ENCODE measurements at regions not wholly inside any gene's neighbourhood (a gene's known extent, or its start where the extent isn't known, plus 50 kb on each side); places are given as distances from the start of the nearest gene placed in this dataset.

- no peak for DNase-seq (ENCODE audit: low spot score)
Observed at GRCh38 chr17:68740555-68741447, 139.6 kb upstream of the FAM20A start.

- DNase-seq (ENCODE audit: low spot score) = no peak
Observed at GRCh38 chr17:68737761-68738443, 136.7 kb upstream of the FAM20A start.

- no peak for DNase-seq (ENCODE audit: low spot score)
Observed at GRCh38 chr17:68734931-68735330, 133.8 kb upstream of the FAM20A start.

GRCh38 chr17:68734187-68734900 lies 133.2 kb upstream of the FAM20A start:
- no peak for DNase-seq (ENCODE audit: low spot score)

- no peak for DNase-seq (ENCODE audit: low spot score)
Observed at GRCh38 chr17:68733241-68734176, 132.3 kb upstream of the FAM20A start.

GRCh38 chr17:68732301-68732749 lies 131.2 kb upstream of the FAM20A start:
- no peak for DNase-seq (ENCODE audit: low spot score)

GRCh38 chr17:68731465-68731864 lies 130.3 kb upstream of the FAM20A start:
- DNase-seq (ENCODE audit: low spot score) = no peak

GRCh38 chr17:68719431-68719830 lies 118.3 kb upstream of the FAM20A start:
- no peak for DNase-seq (ENCODE audit: low spot score)

GRCh38 chr17:68718926-68719325 lies 117.8 kb upstream of the FAM20A start:
- no peak for DNase-seq (ENCODE audit: low spot score)

- no peak for DNase-seq (ENCODE audit: low spot score)
Observed at GRCh38 chr17:68718465-68718864, 117.3 kb upstream of the FAM20A start.

GRCh38 chr17:68714676-68715075 lies 113.5 kb upstream of the FAM20A start:
- no peak for DNase-seq (ENCODE audit: low spot score)

- DNase-seq (ENCODE audit: low spot score) = no peak
Observed at GRCh38 chr17:68711858-68712257, 110.7 kb upstream of the FAM20A start.

GRCh38 chr17:68710976-68711375 lies 109.8 kb upstream of the FAM20A start:
- DNase-seq (ENCODE audit: low spot score) = no peak

- no peak for DNase-seq (ENCODE audit: low spot score)
Observed at GRCh38 chr17:68710035-68710780, 109.0 kb upstream of the FAM20A start.

GRCh38 chr17:68709461-68709860 lies 108.3 kb upstream of the FAM20A start:
- no peak for DNase-seq (ENCODE audit: low spot score)

GRCh38 chr17:68707031-68707430 lies 105.9 kb upstream of the FAM20A start:
- DNase-seq (ENCODE audit: low spot score) = no peak

- DNase-seq (ENCODE audit: low spot score) = no peak
Observed at GRCh38 chr17:68706356-68706920, 105.3 kb upstream of the FAM20A start.

- no peak for DNase-seq (ENCODE audit: low spot score)
Observed at GRCh38 chr17:68705714-68706076, 104.5 kb upstream of the FAM20A start.

GRCh38 chr17:68704871-68705713 lies 103.9 kb upstream of the FAM20A start:
- DNase-seq (ENCODE audit: low spot score) = no peak

GRCh38 chr17:68701046-68701445 lies 99.9 kb upstream of the FAM20A start:
- DNase-seq (ENCODE audit: low spot score) = no peak
